Body of pancreas (tissue), 4 donors: ENCODE measurements at regions not wholly inside any gene's neighbourhood (a gene's known extent, or its start where the extent isn't known, plus 50 kb on each side); places are given as distances from the start of the nearest gene placed in this dataset.

Experiments
- POLR2A ChIP-seq, 3 donors: fragments of 450-650 bp; IDR thresholded peaks; one replicate each; pipeline ENCODE4 v1.6.1; 2016; ENCODE audit warnings: antibody characterized with exemption in 3 of 3, mild to moderate bottlenecking in 2 of 3
- TF ChIP-seq, protein P1 (sequence below), 7 experiments: fragments of 450-650 bp in 4 of 7; fragments of 200-600 bp in 3 of 7; sonication (generic) in 3 of 7; IDR thresholded peaks; one replicate each; pipeline ENCODE4 v1.5.1; 2016 to 2019; ENCODE audit warnings: antibody characterized with exemption in 7 of 7

- TF ChIP-seq, protein P1, sequence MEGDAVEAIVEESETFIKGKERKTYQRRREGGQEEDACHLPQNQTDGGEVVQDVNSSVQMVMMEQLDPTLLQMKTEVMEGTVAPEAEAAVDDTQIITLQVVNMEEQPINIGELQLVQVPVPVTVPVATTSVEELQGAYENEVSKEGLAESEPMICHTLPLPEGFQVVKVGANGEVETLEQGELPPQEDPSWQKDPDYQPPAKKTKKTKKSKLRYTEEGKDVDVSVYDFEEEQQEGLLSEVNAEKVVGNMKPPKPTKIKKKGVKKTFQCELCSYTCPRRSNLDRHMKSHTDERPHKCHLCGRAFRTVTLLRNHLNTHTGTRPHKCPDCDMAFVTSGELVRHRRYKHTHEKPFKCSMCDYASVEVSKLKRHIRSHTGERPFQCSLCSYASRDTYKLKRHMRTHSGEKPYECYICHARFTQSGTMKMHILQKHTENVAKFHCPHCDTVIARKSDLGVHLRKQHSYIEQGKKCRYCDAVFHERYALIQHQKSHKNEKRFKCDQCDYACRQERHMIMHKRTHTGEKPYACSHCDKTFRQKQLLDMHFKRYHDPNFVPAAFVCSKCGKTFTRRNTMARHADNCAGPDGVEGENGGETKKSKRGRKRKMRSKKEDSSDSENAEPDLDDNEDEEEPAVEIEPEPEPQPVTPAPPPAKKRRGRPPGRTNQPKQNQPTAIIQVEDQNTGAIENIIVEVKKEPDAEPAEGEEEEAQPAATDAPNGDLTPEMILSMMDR (IDR thresholded peaks at IDR 0.05) = no peak
- TF ChIP-seq POLR2A (IDR thresholded peaks at IDR 0.05) = no peak
These were observed 1060.5 kb downstream of the XPNPEP1 start for GRCh38 chr10:108862676-108863350.
